WTC11 (cell line): ENCODE measurements at regions not wholly inside any gene's neighbourhood (a gene's known extent, or its start where the extent isn't known, plus 50 kb on each side); places are given as distances from the start of the nearest gene placed in this dataset.
"Not testable (repeated sequence)": the region's sequence is repeated elsewhere in the genome, so short reads cannot be mapped to it uniquely, and the experiment has no call there.

Experiments
- ATAC-seq: fragments of 200-7000 bp; cut with Tn5 transposase; 2 replicates; pipeline ENCODE4 v1.10.0; 2021; ENCODE audit warnings: mild to moderate bottlenecking, moderate library complexity
- CTCF ChIA-PET: fragments of 300-600 bp; sonication (Branson Sonifier 250); formaldehyde crosslinking; loops from one replicate; lab custom pipeline; 2021; ENCODE audit warnings: antibody characterized with exemption; lab: Charles Lee
- POLR2A ChIA-PET: fragments of 350-600 bp; sonication (Branson Sonifier 250); formaldehyde crosslinking; loops from one replicate; lab custom pipeline; 2021; ENCODE audit warnings: antibody characterized with exemption; lab: Charles Lee
- DNase-seq: peaks from one replicate; pipeline ENCODE4 v3.0.0; 2021; ENCODE audit warnings: low spot score
- H3K27ac Mint-ChIP-seq: 2 replicates; pipeline ENCODE4 v1.8.0; 2021; ENCODE audit warnings: mixed read lengths
- H3K27me3 Mint-ChIP-seq: 2 replicates; pipeline ENCODE4 v1.8.0; 2021; ENCODE audit warnings: low read depth, mild to moderate bottlenecking, moderate library complexity, mixed read lengths
- H3K36me3 Mint-ChIP-seq: 2 replicates; pipeline ENCODE4 v1.8.0; 2021; ENCODE audit warnings: mixed read lengths
- H3K4me1 Mint-ChIP-seq: 2 replicates; pipeline ENCODE4 v1.8.0; 2022; ENCODE audit warnings: mixed read lengths
- H3K4me3 Mint-ChIP-seq: 2 replicates; pipeline ENCODE4 v1.8.0; 2021; ENCODE audit warnings: mild to moderate bottlenecking, moderate library complexity, mixed read lengths
- H3K9me3 Mint-ChIP-seq: 2 replicates; pipeline ENCODE4 v1.8.0; 2021; ENCODE audit warnings: mixed read lengths
- CBFB ChIP-seq: sonication (generic); formaldehyde crosslinking; IDR thresholded peaks from 2 replicates; pipeline ENCODE4 v1.8.1; 2022; ENCODE audit warnings: mild to moderate bottlenecking, low read depth, missing genetic modification reagents
- MYBL2 ChIP-seq: sonication (generic); formaldehyde crosslinking; IDR thresholded peaks from 2 replicates; pipeline ENCODE4 v1.8.1; 2023; ENCODE audit warnings: mild to moderate bottlenecking, moderate library complexity, missing genetic modification reagents
- NFE2L1 ChIP-seq: sonication (generic); formaldehyde crosslinking; IDR thresholded peaks from 2 replicates; pipeline ENCODE4 v1.8.1; 2023; ENCODE audit warnings: missing genetic modification reagents
- SMAD3 ChIP-seq: sonication (generic); formaldehyde crosslinking; IDR thresholded peaks from 2 replicates; pipeline ENCODE4 v1.8.0; 2022; ENCODE audit warnings: missing genetic modification reagents, mild to moderate bottlenecking, borderline replicate concordance
- SOX15 ChIP-seq: fragments of 250-450 bp; sonication (Bioruptor Pico); IDR thresholded peaks from 2 replicates; pipeline ENCODE4 v1.9.0; 2021; ENCODE audit warnings: mild to moderate bottlenecking
- ZNF121 ChIP-seq: sonication (generic); formaldehyde crosslinking; IDR thresholded peaks from 2 replicates; pipeline ENCODE4 v1.8.0; 2023; ENCODE audit warnings: missing genetic modification reagents
- ZNF281 ChIP-seq: sonication (generic); formaldehyde crosslinking; IDR thresholded peaks from 2 replicates; pipeline ENCODE4 v1.8.0; 2023; ENCODE audit warnings: mild to moderate bottlenecking, missing genetic modification reagents
- ZNF416 ChIP-seq: fragments of 250-450 bp; sonication (Bioruptor Pico); IDR thresholded peaks from 2 replicates; pipeline ENCODE4 v1.9.0; 2021; ENCODE audit warnings: mild to moderate bottlenecking, inconsistent platforms
- TF ChIP-seq, protein P1 (sequence below): sonication (generic); formaldehyde crosslinking; conservative IDR thresholded peaks from 2 replicates; pipeline ENCODE4 v1.8.1; 2023; ENCODE audit warnings: mild to moderate bottlenecking, low read depth, missing genetic modification reagents, moderate library complexity
- TF ChIP-seq, protein P2 (sequence below): sonication (generic); formaldehyde crosslinking; IDR thresholded peaks from 2 replicates; pipeline ENCODE4 v1.8.0; 2023; ENCODE audit warnings: missing genetic modification reagents, mild to moderate bottlenecking, borderline replicate concordance

DNA sequence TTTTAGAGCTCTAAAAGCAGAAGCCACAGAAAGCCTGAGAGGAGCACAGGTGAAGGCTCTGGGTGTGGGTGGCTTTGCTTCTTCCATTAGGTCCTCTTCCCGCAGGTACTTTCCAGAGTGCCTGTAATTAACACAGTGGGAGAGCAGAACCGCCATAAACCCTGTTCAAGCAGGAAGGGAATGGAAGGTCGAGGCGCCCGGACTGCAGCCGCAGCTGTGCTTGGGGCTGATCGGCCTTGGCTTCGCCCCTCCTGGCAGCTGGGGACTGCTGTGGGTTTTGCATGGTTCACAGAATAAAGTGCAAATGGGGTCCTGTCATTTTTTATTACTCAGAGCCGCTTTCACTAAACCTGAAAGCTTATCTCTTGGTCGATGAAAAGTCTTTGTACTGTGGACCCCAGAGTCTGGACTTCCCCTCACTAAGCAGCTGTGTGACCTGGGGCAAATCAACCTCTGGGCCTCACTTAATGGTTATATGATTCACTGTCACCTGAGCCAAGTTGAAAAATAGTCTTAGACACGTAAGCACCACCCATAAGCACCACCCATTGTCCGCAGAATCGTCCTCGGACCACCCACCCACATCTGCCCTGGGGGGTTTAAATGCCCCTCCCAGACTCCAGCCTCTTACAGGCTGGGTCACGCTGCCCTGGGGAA is 100.9 kb downstream of the XRCC2 start (continued):
- TF ChIP-seq, protein P1, sequence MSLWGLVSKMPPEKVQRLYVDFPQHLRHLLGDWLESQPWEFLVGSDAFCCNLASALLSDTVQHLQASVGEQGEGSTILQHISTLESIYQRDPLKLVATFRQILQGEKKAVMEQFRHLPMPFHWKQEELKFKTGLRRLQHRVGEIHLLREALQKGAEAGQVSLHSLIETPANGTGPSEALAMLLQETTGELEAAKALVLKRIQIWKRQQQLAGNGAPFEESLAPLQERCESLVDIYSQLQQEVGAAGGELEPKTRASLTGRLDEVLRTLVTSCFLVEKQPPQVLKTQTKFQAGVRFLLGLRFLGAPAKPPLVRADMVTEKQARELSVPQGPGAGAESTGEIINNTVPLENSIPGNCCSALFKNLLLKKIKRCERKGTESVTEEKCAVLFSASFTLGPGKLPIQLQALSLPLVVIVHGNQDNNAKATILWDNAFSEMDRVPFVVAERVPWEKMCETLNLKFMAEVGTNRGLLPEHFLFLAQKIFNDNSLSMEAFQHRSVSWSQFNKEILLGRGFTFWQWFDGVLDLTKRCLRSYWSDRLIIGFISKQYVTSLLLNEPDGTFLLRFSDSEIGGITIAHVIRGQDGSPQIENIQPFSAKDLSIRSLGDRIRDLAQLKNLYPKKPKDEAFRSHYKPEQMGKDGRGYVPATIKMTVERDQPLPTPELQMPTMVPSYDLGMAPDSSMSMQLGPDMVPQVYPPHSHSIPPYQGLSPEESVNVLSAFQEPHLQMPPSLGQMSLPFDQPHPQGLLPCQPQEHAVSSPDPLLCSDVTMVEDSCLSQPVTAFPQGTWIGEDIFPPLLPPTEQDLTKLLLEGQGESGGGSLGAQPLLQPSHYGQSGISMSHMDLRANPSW, result no peak
- no peak for TF ChIP-seq NFE2L1 (CRISPR knock-in tag)
- TF ChIP-seq MYBL2 (CRISPR knock-in tag), result no peak
- no peak for TF ChIP-seq ZNF121 (CRISPR knock-in tag)
- TF ChIP-seq, all 79 proteins: peak for 0

- H3K4me1 Mint-ChIP-seq, ATAC-seq, H3K27me3 Mint-ChIP-seq, H3K27ac Mint-ChIP-seq, POLR2A ChIA-PET, DNase-seq, H3K4me3 Mint-ChIP-seq: not testable (repeated sequence)
- CTCF ChIA-PET, result interaction anchor here (0.6 to 0.9 kb wide), 2 partner anchors 133 to 235 kb away, joined by 3 read pairs; no protein-coding TSS in a partner anchor
- peaks cover 11% of the 10 kb centered on the region for H3K9me3 Mint-ChIP-seq
- peaks cover 12% of the 10 kb centered on the region for H3K36me3 Mint-ChIP-seq
Measured at GRCh38 chr7:152573186-152573585, 102.8 kb downstream of the XRCC2 start.

DNA sequence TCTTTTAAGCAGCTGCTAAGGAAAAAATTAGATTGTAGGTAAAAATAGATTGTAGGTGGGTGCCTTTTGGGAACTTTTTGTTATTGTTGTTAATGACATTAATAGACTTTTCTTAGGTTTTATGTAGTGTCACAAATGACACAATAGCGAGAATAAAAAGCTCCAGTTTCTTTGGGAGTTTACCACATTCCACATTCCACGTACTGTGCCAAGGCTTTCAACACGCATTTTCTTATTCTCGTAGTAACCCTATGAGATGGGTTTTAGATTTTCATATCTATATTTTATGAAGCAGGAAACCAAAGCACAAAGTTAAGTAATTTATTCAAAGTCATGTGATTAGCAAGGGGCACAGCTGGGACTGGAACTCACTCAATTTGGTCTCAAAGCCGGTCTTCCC is 103.8 kb downstream of the XRCC2 start:
- Mint-ChIP-seq H3K4me3 (no peak overlapping the region), H3K36me3 (peaks cover 7% of the 10 kb centered on the region), H3K9me3 (peaks cover 5% of the 10 kb centered on the region), H3K27me3 (no peaks in the 10 kb centered on the region), H3K27ac (no peak overlapping the region)
- POLR2A ChIA-PET, result no interaction called here
- no peak for TF ChIP-seq ZNF121 (CRISPR knock-in tag)
- no peak for TF ChIP-seq CBFB (CRISPR knock-in tag)
- no peak for TF ChIP-seq ZNF281 (CRISPR knock-in tag)
- TF ChIP-seq, protein P2, sequence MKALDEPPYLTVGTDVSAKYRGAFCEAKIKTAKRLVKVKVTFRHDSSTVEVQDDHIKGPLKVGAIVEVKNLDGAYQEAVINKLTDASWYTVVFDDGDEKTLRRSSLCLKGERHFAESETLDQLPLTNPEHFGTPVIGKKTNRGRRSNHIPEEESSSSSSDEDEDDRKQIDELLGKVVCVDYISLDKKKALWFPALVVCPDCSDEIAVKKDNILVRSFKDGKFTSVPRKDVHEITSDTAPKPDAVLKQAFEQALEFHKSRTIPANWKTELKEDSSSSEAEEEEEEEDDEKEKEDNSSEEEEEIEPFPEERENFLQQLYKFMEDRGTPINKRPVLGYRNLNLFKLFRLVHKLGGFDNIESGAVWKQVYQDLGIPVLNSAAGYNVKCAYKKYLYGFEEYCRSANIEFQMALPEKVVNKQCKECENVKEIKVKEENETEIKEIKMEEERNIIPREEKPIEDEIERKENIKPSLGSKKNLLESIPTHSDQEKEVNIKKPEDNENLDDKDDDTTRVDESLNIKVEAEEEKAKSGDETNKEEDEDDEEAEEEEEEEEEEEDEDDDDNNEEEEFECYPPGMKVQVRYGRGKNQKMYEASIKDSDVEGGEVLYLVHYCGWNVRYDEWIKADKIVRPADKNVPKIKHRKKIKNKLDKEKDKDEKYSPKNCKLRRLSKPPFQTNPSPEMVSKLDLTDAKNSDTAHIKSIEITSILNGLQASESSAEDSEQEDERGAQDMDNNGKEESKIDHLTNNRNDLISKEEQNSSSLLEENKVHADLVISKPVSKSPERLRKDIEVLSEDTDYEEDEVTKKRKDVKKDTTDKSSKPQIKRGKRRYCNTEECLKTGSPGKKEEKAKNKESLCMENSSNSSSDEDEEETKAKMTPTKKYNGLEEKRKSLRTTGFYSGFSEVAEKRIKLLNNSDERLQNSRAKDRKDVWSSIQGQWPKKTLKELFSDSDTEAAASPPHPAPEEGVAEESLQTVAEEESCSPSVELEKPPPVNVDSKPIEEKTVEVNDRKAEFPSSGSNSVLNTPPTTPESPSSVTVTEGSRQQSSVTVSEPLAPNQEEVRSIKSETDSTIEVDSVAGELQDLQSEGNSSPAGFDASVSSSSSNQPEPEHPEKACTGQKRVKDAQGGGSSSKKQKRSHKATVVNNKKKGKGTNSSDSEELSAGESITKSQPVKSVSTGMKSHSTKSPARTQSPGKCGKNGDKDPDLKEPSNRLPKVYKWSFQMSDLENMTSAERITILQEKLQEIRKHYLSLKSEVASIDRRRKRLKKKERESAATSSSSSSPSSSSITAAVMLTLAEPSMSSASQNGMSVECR (CRISPR knock-in tag), result no peak
- no peak for TF ChIP-seq SMAD3 (CRISPR knock-in tag)
- no peak for TF ChIP-seq SOX15 (CRISPR knock-in tag)
- TF ChIP-seq, all 79 proteins: peak for 0
- peaks cover 12% of the 10 kb centered on the region; the same call in 1 of the 2 replicates for H3K4me1 Mint-ChIP-seq
- no peak for ATAC-seq
- CTCF ChIA-PET, result no interaction called here
- no peak for DNase-seq

DNA sequence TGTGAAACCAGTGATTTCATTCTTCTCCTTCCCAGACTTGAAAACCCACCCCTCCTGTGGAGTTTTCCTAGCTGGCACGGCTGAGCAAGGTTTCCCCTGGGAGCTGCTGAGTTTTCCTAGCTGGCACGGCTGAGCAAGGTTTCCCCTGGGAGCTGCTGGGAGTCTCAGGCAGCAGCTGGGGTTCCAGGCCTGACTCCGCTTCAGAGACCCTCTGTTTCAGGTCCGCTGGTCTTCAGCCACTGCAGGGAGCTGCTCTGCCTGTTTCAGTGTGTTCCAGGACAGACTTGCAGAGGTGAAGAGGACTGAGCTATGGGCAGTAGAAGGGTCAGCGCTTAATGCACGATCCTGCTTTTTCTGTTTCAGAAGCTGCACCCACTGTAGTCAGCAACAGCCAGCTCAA is 104.9 kb downstream of the XRCC2 start:
- POLR2A ChIA-PET, result no interaction called here
- ATAC-seq, result no peak
- Mint-ChIP-seq H3K4me3 (no peak overlapping the region), H3K9me3 (no peaks in the 10 kb centered on the region), H3K27ac (no peak overlapping the region)
- TF ChIP-seq ZNF416 (CRISPR knock-in tag) (no peak), CBFB (CRISPR knock-in tag) (no peak), NFE2L1 (CRISPR knock-in tag) (no peak)
- TF ChIP-seq, all 79 proteins: peak for 0
- no peaks in the 10 kb centered on the region for H3K27me3 Mint-ChIP-seq
- H3K4me1 Mint-ChIP-seq, result peaks cover 13% of the 10 kb centered on the region; the same call in 1 of the 2 replicates
- DNase-seq, result no peak
- CTCF ChIA-PET, result interaction anchor here (1.2 kb wide), 1 partner anchor 15 kb away, joined by 3 read pairs; no protein-coding TSS in a partner anchor
- H3K36me3 Mint-ChIP-seq, result peaks cover 2% of the 10 kb centered on the region; the same call in 1 of the 2 replicates
